BLaER1 treated with 17β-estradiol and CSF1 and Interleukin-3, amounts not matched to agents 10 nM and 100 nM (cell line): ENCODE measurements at regions not wholly inside any gene's neighbourhood (a gene's known extent, or its start where the extent isn't known, plus 50 kb on each side); places are given as distances from the start of the nearest gene placed in this dataset.

Experiments used
- H3K27ac ChIP-seq, 11 experiments: shearing (Covaris generic); formaldehyde crosslinking; 2 replicates each; pipeline ENCODE4 v1.8.1; 2022
- H3K27me3 ChIP-seq, 11 experiments: shearing (Covaris generic); formaldehyde crosslinking; 2 replicates each; pipeline ENCODE4 v1.8.1; 2022
- H3K36me3 ChIP-seq, 11 experiments: shearing (Covaris generic); formaldehyde crosslinking; 2 replicates each; pipeline ENCODE4 v1.8.1; 2022
- H3K4me1 ChIP-seq, 10 experiments: shearing (Covaris generic); formaldehyde crosslinking; 2 replicates each; pipeline ENCODE4 v1.8.1; 2022
- H3K4me2 ChIP-seq, 11 experiments: shearing (Covaris generic); formaldehyde crosslinking; 2 replicates each; pipeline ENCODE4 v1.8.1; 2022
- H3K4me3 ChIP-seq, 10 experiments: shearing (Covaris generic); formaldehyde crosslinking; 2 replicates each; pipeline ENCODE4 v1.8.1; 2022
- H3K9ac ChIP-seq, 11 experiments: shearing (Covaris generic); formaldehyde crosslinking; 2 replicates each; pipeline ENCODE4 v1.8.1; 2022
- H3K9me3 ChIP-seq, 11 experiments: shearing (Covaris generic); formaldehyde crosslinking; replicated peaks in 1 of 11; 2 replicates each; pipeline ENCODE4 v1.8.1; 2022
- H4K20me1 ChIP-seq, 11 experiments: shearing (Covaris generic); formaldehyde crosslinking; 2 replicates each; pipeline ENCODE4 v1.8.1; 2022
- Cebpa-rat ChIP-seq, 11 experiments: shearing (Covaris generic); IDR thresholded peaks; 2 replicates each; pipeline ENCODE4 v1.8.1; 2022

DNA sequence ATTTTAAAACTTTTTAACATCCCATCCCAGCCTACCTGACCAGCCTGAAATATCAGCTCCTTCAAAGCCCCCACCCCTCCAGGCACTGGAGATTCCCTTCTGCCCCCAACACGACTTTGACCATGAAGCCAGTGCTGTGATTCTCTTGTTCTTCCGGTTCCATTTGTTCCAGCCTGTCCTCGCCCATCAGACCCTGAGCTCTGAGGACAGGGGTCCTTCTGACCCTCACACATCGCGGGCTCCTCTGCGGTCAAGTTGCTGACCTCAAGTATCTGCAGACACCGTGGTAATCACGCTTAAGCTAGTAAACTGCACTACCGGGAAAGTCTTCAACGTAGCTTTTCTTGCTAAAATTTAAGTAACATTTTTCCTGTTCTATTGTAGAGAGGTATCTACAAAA, 282.2 kb upstream of the SALL3 start:
- Histone ChIP-seq H3K4me1 (peaks cover 0 to 7% (median 0%) of the 10 kb centered on the region in 10 experiments; a peak in 1 of 20 replicates), H3K27ac (no peak overlapping the region), H4K20me1 (no peaks in the 10 kb centered on the region), H3K4me3 (no peak overlapping the region), H3K27me3 (no peaks in the 10 kb centered on the region), H3K9ac (no peak overlapping the region), H3K4me2 (no peak overlapping the region), H3K36me3 (no peaks in the 10 kb centered on the region), H3K9me3 (no peaks in the 10 kb centered on the region)
- TF ChIP-seq Cebpa-rat (IDR thresholded peaks at IDR 0.05) = no peak

DNA sequence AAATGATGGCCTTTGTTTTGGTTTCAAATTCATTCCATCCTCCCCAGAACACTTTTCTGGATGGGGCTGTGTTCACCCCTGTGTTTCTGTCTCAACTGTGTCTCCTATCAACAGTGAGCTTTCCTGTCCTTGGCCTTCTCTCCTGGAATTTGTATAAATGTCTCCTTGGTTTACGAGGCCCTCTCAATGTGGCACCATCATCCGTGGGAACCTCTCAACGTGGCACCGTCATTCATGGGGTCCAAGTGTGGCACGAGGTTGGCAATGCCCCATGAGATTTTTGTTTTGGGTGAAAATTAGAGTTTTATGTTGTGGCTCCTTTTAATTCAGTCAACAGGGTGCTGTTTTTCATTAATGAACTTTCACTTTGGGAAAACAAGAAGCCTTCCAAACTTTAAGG, 280.7 kb upstream of the SALL3 start:
- H3K27me3 ChIP-seq = no peaks in the 10 kb centered on the region
- H3K9ac ChIP-seq = no peak overlapping the region
- H3K36me3 ChIP-seq = no peaks in the 10 kb centered on the region
- H4K20me1 ChIP-seq = no peaks in the 10 kb centered on the region
- H3K4me2 ChIP-seq = no peak overlapping the region
- no peaks in the 10 kb centered on the region for H3K9me3 ChIP-seq
- no peaks in the 10 kb centered on the region for H3K4me1 ChIP-seq
- H3K27ac ChIP-seq = no peak overlapping the region
- TF ChIP-seq Cebpa-rat (IDR thresholded peaks at IDR 0.05) = no peak
- H3K4me3 ChIP-seq = no peak overlapping the region

DNA sequence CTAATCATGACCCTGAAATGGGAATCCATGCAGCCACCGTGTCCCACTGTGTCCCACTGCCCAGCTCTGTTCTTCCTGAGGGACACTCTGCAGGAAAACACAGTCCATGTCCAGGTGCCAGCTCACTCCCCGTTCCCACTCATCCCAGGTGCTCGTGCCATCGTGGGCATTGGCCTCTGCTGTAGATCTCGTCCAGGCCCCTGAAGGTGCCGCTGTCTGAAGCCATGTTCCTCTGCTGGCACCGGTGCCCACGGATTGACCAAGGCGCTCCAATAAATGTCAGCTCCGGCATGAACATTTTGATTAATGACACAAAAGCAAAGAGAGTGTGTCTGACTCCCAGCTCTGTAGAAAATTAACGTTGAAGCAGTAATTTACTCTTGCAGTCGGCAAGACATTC, 280.1 kb upstream of the SALL3 start:
- no peak overlapping the region for H3K4me3 ChIP-seq
- H3K9me3 ChIP-seq = no peaks in the 10 kb centered on the region
- TF ChIP-seq Cebpa-rat (IDR thresholded peaks at IDR 0.05) = no peak
- no peaks in the 10 kb centered on the region for H3K36me3 ChIP-seq
- H3K27me3 ChIP-seq = no peaks in the 10 kb centered on the region
- H3K4me1 ChIP-seq = no peaks in the 10 kb centered on the region
- H4K20me1 ChIP-seq = no peaks in the 10 kb centered on the region
- H3K27ac ChIP-seq = no peak overlapping the region
- H3K9ac ChIP-seq = no peak overlapping the region
- H3K4me2 ChIP-seq = no peak overlapping the region

DNA sequence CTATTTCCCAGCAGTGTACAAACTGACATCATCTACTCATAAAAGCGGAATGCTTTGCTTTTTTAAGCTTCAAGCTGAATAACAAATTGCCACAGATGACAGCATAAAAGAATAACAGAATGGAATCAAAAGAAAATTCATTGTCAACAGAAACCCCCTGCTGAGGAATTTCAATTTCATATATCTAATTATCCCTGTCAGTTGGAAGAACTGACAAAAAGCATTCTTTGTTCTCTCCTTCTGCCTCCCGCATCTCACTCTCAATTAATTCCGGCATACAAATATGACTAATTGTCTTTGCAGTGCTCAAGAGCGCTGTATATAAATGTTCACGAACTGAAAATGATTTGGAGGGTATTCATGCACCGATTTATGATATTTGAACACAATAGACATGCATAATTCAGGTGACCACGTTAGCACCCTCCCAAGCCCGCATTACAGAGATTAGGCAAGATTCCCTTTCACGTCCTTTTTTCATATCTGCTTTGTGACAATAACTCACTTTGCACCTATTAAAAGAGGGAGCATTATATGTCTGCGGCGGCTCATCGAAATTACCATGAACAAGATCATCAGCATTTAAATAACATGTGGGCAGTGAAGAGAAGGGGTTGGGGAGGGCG, 277.7 kb upstream of the SALL3 start:
- Histone ChIP-seq H3K4me3 (no peak overlapping the region), H3K9ac (no peak overlapping the region), H3K9me3 (no peaks in the 10 kb centered on the region), H3K27ac (no peak overlapping the region), H3K27me3 (no peaks in the 10 kb centered on the region), H4K20me1 (no peaks in the 10 kb centered on the region), H3K4me1 (no peaks in the 10 kb centered on the region), H3K4me2 (no peak overlapping the region), H3K36me3 (no peaks in the 10 kb centered on the region)
- no peak for TF ChIP-seq Cebpa-rat (IDR thresholded peaks at IDR 0.05)

DNA sequence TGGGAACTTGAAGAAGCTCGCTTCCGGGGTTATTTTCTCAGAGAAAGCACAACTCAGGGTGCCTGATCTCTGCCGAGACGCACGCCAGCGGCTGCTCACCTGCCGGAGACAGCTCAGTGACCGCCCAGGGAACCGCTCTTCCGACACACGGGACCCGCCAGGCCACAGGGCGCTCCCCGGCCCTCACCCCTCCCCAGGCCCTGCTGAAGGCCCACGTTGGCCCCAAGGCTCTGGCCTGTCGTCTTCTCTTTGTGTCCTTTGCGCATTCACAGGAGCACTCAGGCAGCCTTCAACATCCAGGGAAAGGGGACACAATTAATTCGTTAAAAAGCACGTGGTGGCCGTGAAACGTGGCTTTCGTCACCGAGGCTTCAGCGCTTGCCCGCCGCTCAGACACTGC, 276.3 kb upstream of the SALL3 start:
- no peaks in the 10 kb centered on the region for H3K36me3 ChIP-seq
- H3K4me2 ChIP-seq = no peak overlapping the region
- H3K9me3 ChIP-seq = peaks cover 3 to 13% (median 5%) of the 10 kb centered on the region in 11 experiments; a peak in 18 of 22 replicates
- no peak overlapping the region for H3K9ac ChIP-seq
- no peak for TF ChIP-seq Cebpa-rat (IDR thresholded peaks at IDR 0.05)
- no peaks in the 10 kb centered on the region for H4K20me1 ChIP-seq
- no peaks in the 10 kb centered on the region for H3K27me3 ChIP-seq
- no peak overlapping the region for H3K27ac ChIP-seq
- no peaks in the 10 kb centered on the region for H3K4me1 ChIP-seq
- H3K4me3 ChIP-seq = no peak overlapping the region

DNA sequence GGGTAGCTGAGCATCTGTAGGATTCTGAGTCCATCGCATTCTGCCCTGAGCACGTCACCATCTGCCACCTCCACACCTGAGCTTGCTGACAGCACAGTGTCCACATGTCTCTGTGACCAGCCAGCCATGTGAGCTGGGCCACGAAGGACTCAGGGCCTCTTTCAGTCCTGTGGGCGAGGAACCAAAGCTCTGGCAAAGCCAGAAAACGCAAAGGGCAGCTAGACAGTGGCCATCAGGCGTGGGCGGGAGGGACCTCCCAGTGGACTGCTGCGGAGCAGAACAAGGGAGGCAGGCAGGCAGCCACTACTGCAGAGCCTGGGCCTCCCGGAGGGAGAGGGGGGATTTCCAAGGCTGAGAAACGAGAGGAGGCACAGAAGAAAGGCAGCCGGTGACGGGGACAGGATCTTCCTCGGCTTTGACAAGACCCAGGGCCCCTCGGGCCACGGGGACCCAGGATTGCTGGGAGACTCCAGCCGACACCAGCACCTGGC, 274.6 kb upstream of the SALL3 start:
- Histone ChIP-seq H3K27me3 (no peaks in the 10 kb centered on the region), H3K4me3 (no peak overlapping the region), H3K4me2 (no peak overlapping the region), H3K9me3 (peaks cover 11 to 30% (median 19%) of the 10 kb centered on the region in 11 experiments; a peak in 19 of 22 replicates), H3K4me1 (no peaks in the 10 kb centered on the region), H3K36me3 (no peaks in the 10 kb centered on the region), H3K9ac (no peak overlapping the region), H3K27ac (no peak overlapping the region), H4K20me1 (no peaks in the 10 kb centered on the region)
- no peak for TF ChIP-seq Cebpa-rat (IDR thresholded peaks at IDR 0.05)

DNA sequence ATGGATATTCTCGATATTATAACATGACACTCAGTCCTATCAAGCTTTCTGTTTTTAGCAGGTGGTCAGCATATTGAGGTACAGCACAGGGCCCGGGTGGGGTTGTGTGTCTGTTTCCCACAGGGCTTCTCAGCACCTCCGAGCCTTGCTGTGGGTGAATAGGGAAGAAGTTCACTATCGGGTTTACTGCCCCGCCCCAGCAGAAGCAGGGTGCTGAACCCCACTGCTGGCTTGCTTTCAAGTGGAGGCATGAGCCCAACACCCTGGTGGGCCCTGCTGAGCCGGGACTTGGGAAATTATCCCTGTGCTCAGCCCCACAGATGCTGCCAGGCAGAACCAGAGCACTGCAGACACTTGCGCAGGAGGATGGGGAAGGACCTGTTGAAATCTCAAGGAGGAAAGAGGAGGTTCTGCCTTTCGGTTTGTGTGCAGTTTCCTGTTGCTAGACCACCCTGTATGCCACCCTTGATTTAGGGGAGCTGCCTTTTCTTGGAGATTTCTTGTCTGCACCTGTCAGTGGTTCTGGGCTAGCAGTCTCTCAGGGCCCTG, 270.3 kb upstream of the SALL3 start:
- Histone ChIP-seq H3K36me3 (no peaks in the 10 kb centered on the region), H3K9me3 (peaks cover 11 to 31% (median 19%) of the 10 kb centered on the region in 11 experiments; a peak in 19 of 22 replicates), H3K27ac (no peak overlapping the region), H3K4me1 (no peaks in the 10 kb centered on the region), H3K27me3 (no peaks in the 10 kb centered on the region), H4K20me1 (no peaks in the 10 kb centered on the region), H3K4me3 (no peak overlapping the region), H3K9ac (no peak overlapping the region), H3K4me2 (no peak overlapping the region)
- no peak for TF ChIP-seq Cebpa-rat (IDR thresholded peaks at IDR 0.05)

DNA sequence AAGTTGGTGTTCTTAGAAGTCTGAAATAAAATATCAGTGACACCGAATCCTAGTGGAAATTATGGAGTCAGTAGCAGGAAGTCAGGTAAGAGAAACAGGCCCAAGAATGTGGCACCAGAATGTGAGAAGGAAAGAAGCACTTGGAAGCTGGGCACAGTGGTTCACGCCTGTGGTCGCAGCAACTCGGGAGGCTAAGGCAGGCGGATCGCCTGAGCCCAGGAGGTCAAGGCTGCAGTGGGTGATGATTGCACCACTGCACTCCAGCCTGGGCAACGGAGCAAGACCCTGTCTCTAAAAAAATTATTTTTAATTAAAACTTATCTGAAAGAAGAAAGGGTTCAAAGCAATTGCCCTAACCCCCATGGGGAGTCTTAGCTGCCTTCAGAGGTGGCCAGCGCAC, 268.3 kb upstream of the SALL3 start:
- H3K4me2 ChIP-seq = no peak overlapping the region
- no peaks in the 10 kb centered on the region for H3K4me1 ChIP-seq
- no peaks in the 10 kb centered on the region for H4K20me1 ChIP-seq
- no peaks in the 10 kb centered on the region for H3K36me3 ChIP-seq
- H3K9ac ChIP-seq = no peak overlapping the region
- no peaks in the 10 kb centered on the region for H3K27me3 ChIP-seq
- TF ChIP-seq Cebpa-rat (IDR thresholded peaks at IDR 0.05) = no peak
- no peak overlapping the region for H3K4me3 ChIP-seq
- no peak overlapping the region for H3K27ac ChIP-seq
- H3K9me3 ChIP-seq = peaks cover 11 to 31% (median 19%) of the 10 kb centered on the region in 11 experiments; a peak in 19 of 22 replicates

DNA sequence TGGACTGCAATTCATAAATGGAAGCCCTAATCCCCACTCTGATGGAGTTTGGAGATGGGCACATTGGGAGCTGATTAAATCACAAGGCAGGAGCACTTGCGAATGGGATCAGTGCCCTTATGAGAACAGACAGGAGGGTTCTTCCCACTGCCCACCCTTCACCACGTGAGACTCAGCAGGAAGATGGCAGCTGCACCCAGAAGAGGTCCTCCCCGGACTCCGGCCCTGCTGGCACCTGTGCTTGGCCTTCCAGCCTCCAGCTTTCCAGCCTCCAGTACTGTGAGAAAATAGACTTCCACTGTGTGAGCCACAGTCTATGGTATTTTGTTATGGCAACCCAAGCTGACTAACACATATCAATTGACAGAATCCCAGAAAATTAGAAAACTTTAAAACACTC, 267.6 kb upstream of the SALL3 start:
- H3K27ac ChIP-seq = no peak overlapping the region
- no peak overlapping the region for H3K4me2 ChIP-seq
- peaks cover 11 to 31% (median 19%) of the 10 kb centered on the region in 11 experiments; a peak in 19 of 22 replicates for H3K9me3 ChIP-seq
- H3K36me3 ChIP-seq = no peaks in the 10 kb centered on the region
- H3K4me3 ChIP-seq = no peak overlapping the region
- no peaks in the 10 kb centered on the region for H3K27me3 ChIP-seq
- H4K20me1 ChIP-seq = no peaks in the 10 kb centered on the region
- H3K4me1 ChIP-seq = no peaks in the 10 kb centered on the region
- no peak for TF ChIP-seq Cebpa-rat (IDR thresholded peaks at IDR 0.05)
- H3K9ac ChIP-seq = no peak overlapping the region

DNA sequence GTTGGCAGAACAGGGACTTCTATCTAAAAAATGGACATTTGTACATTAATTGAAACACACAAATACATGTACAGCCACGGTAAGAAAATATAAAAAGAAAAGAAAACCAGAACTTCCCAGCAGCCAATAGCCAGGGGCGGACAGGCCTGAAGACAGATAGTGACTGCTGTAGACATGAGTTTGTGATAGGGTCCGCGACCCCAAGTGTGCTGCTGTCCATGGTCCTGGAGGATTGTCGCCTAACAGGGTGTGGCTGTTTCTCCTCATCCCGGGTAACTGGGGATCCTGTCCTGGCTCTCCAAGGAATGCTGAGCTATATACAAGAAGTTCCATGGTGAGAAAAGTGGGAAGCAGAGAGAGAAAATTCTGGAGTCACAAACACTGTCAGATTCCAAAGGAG, 266.5 kb upstream of the SALL3 start:
- Histone ChIP-seq H3K4me2 (no peak overlapping the region), H3K4me1 (no peaks in the 10 kb centered on the region), H3K27me3 (no peaks in the 10 kb centered on the region), H3K9me3 (peaks cover 8 to 21% (median 16%) of the 10 kb centered on the region in 11 experiments; a peak in 19 of 22 replicates), H3K27ac (no peak overlapping the region), H3K36me3 (no peaks in the 10 kb centered on the region), H3K9ac (no peak overlapping the region), H3K4me3 (no peak overlapping the region), H4K20me1 (no peaks in the 10 kb centered on the region)
- no peak for TF ChIP-seq Cebpa-rat (IDR thresholded peaks at IDR 0.05)
